CD4-positive, alpha-beta T cell treated with Interleukin-4 for 4 hours (primary cell): ENCODE measurements at regions not wholly inside any gene's neighbourhood (a gene's known extent, or its start where the extent isn't known, plus 50 kb on each side); places are given as distances from the start of the nearest gene placed in this dataset.

ENCODE experiments used
- DNase-seq: peaks from one replicate; pipeline ENCODE4 v3.0.0-alpha.2; 2020

DNA sequence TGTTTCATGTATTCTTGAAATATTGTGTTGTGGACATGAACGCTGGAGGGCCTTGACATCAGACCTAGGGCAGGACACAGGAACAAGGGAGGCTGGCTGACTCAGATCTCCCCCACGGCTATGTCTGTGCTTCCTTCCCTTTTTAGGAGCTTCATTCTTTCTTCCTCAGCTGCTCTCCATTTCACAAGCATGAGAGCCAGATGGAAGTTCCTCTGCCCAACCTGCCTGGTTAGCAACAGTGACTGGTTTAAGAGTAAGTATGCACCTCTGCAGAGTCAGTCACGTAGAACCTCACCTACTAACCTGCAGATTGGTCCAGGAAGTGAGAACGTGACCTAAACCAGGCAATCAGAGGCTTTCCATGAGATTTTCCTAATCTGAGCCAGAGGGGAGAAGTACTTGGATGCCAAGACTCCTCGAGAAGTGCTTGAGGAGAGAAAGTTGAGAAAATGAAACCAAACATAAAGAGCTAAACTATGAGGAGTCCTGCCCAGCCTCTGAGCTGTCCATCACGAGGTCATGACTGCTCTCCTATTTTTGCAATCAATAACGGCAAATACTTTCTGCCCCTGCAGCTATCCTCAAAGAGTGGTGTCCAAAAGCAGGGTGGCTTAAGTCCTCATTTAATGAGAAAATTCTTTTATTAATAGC lies 465.2 kb upstream of the CITED2 start:
- peak; percentile 5 for DNase-seq

DNA sequence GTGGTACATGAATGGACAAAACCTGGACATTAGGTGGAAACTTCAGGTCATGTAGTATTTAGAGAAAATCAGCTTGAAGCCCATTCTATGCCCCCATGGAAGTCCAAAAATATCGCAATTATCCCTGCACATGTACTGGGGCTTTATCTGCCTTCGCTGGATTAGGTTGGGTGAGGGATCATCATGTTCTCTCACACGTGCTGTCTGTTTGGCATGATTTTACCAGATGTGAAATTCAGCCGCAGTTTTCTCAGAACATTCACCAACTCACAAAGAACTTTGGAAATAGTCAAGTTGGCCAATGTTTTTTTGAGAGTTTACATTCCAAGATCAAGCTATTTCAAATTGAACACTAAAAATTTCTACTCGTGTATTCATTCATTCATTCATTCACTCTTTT lies 459.8 kb upstream of the CITED2 start:
- DNase-seq, result no peak

DNA sequence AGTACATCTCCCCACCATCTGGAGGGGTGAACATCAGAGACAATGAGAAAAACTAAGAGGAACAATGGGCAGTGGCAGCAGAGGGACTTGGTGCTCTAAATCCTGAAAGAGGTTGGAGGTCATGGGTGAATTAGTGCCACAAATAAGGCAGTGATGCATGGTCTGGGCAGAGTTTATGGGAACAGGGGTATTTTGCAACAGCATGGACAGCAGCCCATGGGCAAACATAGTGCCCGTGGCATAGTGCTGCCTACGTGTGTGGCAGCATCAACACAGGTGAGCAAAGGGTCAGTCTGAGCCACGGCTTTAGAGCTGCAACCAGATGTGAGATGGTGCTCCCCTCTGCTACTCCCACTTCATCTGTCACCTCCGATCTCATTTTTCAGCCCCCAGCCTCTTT lies 459.1 kb upstream of the CITED2 start:
- DNase-seq, result no peak

DNA sequence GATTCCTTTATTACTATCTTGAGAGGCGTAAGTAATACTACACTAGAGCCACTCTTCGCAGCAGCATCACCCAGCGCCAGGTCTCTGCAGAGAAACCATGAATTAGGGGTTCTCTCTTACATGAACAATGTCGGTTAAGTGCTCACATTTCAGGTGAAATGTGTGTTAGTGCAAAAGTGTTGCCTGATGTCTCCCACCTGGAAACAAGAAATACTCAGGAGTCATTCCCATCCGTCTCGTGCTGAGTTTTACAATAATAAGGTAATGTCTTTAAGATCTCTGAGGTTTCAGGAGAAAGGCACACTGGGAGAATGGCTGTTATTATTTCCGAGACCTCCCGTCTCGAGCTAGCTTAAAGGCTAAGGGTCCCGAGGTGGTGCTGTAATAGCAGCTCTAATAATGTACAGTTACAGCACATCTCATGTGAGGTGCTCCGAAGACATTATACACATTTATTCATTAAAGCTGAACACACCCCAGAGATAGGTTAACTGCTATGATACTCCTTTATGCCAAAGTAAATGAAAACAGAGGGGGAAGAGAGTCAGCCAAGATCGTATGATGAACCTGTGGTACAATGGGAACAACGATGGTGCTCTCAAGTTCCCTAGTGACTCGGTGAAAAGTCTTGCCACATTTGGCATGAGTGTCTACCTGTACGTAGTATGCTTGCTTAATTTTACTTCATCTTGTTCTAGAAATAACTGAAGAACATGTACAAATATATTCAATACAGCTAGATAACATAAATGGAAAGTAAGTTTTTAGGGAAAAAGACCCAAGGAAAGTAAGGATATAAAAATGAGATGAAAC lies 458.3 kb upstream of the CITED2 start:
- DNase-seq, result no peak

DNA sequence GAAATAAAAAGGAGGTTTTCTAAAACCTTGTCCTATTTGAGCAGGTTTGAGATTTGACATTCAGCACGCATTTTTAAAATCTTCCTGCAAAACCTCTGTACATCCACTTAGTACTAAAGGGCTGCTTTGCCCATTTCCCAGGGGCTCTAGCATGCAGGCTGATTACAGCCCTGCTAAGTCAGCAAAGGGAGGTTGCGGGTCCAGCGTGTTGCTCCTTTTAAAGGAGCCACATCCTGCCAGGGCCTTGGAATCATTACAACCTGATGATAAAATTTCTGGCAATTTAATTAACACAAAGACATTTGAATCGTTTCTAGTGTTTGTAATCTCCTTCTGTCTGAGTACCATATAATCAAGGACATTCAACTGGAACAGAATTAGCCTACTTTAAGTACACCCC lies 455.1 kb upstream of the CITED2 start:
- DNase-seq, result no peak

DNA sequence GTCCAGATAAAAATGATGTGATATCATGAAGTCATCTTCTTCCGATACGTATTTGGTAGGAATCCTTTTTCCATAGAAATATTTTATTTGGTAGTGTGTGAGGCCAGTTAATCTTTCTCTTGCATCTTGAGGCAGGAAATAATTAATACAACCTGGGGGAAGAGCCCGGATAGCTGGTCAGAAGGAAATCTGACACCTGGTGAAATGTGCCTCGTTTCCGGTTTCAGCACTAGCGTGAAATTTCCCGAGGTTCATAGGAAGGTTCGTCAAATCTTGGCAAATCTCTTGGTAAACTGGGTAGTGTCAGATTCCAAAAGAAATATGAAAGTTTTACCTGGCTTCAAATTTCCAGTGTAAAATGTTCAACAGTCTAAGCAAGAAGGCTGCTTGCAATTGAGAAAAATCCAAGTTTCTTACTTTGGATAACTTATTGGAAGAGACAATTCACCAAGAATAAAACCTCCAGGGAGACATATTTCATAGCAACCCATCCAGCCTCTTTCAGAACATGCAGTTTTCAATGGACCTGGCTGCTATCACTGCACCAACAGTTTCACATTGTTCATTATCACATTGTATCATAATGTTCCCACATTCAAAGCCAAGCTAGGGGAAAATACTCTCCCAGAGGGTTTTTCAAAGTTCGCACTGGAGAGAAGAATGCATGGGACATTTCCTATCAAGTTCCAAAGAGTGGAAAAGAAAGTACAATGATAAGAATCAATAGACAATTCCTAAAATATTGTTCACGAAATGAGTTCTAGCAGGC lies 454.5 kb upstream of the CITED2 start:
- DNase-seq, result no peak

DNA sequence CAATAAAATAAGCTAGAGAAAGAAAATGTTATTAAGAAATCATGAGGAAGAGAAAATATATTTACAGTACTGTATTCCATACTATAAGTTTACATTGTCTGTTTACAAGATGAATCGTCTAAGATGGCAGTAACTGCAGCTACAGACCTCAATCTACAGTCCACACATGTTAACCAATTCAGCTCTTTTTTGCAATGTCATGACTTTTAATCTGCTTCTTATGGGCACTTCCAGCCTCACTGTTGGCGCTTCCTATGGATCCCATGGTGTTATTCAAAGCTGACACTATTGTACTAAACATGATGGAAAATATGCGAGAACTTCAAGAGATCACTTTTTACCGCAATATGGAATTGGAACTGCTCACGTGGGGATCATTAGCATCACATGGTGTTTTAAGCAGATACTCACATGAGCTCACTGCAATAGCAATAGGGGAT lies 451.5 kb upstream of the CITED2 start:
- DNase-seq, result no peak

DNA sequence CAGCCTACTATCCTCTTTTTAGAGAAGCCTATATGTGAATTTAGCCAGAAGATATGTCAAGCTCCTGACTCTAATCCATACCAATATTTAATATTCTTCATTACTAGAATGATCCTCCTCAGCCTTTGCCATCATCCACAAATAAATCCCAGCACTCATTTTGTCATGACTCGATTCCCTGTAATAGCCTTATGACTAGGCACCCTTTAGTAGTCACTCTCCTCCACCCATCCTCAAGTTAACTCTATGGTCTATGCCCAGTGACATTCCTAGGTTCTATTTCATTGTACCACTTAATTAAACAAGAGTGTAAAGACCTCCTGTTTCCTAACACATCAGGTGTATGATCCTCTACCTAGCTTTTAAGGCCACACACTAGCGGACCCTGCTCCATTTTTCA lies 450.4 kb upstream of the CITED2 start:
- no peak for DNase-seq

DNA sequence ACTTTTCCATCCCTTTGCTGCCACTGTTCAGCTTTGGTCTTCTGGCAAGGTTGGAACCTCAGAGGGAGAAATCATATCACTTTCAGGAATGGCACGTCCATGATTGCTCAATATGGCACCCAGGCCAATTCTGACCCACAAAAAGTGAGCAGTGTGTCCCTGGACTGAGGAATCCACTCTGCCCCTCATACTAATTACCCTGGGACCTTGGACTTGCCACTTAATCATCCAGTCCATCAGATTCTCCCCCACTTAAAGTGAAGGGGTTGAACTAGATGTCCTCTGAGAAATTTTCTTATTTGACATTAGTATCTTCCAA lies 449.3 kb upstream of the CITED2 start:
- DNase-seq, result no peak

DNA sequence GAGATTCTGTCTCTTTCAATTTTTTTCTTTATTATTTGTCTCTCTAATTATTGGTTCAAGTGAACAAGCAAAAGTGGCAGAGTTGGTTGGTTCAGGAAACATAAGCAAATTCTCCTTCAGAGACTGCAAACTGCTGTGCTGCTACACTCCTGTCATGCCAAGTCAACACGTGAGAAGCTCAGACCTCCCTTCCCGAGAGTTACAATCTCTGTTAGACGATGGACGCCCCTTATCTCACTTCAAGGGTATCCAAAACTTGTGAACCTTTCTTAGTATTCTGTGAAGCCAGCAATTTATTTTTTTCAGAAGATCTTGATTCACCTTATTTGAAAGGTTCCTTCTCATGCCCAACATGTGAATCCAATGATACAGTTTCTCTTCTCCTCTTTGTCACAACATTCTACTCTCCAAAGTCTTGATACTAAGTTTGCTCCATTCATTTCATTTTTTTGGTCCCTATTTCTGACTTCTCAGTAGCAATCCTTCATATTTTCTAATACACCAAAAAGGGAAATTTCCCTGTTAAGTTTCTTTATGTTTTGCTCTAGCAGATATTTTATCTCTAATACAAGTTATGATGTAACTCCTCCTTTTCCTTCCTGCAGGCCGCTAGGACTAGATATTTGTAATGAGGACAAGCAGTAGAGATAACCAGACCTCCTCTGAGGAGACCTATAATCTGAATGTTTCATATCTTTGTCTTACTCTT lies 448.8 kb upstream of the CITED2 start:
- DNase-seq, result no peak

DNA sequence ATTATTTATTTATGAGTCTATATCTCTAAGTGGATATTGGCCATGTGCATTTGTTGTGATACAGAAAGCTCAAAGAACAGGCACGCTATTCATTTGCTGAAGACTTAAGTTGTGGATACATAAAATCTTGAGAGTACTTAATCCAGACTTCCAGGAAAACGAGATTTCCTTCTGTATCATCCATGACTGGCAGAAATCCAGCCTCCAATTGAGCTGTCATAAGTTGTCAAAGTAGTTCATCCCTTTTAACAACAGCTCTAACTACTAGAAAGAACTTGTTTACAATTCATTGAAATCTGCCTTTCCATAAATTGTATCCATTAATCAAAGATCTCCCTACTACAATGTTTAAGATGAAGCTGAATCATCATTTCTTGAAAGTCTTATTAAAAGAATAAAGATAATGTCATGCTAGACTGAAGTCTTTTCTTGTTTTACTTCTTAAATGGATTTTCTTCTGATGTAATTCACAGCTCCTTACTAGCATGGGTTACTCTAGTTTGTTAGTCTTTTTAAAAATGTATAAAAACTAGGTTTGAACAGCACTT lies 447.3 kb upstream of the CITED2 start:
- DNase-seq, result no peak

DNA sequence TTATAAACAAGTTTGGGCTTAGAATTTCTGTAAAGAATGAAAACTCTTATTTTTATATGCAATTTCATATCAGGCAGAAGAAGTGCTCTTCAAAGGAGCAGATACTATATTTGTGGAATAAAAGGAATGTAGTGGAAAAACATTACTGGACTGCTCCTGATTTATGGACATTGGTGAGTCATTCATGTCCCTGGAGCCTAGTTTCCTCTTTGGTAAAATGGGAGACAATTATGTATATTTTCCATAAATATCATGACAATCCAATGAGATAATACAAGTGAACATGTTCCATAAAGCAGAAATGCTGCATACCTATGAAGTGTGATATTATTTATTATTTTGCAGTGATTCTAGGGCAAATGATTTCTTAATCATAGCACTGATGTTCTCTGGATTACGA lies 445.8 kb upstream of the CITED2 start:
- no peak for DNase-seq

DNA sequence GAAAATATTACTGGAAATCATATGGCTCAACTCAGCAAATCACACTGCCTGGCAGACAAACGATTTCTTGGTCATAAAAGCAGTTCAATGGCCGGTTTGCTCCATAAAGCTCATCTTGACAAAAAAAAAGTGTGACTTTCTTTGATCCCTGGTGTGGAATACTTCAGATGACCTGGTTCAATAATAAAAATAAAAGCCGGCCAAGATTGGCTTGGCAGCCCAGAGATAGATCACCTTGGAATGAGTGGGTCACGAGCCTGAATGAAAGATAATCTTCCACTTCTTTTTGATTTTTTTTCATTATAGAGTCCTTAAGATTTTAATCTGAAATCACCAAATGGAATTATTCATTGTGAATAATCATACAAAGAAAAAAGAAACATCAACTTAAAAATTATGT lies 445.3 kb upstream of the CITED2 start:
- no peak for DNase-seq

DNA sequence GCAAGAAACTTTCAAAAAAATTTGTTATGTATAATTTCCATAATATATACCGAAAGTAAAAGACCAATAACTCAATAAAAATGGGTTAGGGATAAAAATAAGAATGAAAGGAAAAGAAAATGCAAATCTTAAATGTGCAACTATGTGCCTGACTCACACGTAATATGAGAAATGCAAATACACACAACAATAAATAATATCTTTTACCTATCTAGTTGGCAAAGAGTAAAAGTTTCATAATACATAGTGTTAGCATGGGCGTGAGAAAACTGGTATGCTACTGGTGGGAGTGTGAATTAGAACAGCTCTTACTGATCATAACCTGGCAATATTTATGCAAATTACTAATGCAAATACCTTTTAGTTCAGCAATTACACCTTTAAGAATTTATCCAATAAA lies 438.5 kb upstream of the CITED2 start:
- no peak for DNase-seq

DNA sequence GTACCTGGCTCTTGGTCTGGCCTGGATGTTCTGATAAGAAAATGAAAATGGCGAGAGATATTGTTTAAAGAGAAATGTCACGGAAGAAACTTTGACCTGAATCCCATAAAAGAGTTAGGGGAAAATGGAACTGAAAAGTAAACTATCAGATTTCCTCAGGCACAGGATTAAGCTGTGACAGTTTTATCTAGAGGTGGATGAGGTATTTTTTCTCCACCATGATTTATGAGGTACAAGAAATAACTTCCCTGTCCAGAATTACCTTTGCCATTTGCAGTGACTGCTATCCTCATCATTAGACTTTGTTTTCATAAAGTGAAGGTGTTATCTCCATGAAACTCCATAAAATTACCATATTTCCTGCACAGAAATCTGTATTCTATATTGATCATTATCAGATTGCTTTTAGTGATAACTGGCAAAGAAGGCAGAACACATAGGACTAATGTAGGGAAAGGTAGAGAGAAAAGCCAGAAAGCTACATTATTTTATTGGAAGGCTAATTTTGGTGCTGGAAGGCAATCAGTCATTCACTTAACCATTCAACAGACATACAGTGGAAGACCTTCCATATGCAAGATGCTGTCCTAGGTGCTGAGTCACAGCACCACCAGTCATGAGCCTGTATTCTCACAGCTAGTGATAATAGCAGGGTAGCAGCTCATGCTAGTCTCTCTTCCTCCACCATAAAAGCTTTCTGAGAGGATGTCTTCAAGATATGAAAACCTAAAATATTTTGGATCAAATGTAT lies 427.3 kb upstream of the CITED2 start:
- DNase-seq, result no peak

DNA sequence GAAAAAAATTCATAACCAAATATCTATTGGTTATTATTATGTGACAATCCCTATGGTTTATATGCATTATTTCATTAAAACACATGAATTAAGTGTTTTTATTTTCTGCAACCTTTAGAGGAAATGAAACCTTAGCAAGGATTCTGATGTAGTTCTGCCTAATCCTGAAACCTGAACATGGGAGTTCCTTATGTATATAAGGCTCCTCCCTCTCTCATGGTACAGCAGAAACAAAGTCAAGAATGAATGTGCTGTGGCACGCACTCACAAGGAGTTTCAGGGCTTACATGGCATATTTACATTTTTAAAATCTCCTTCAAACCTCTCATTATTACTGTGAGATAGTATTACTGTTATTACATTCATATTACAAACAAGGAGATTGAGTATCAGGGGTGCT lies 426.4 kb upstream of the CITED2 start:
- DNase-seq, result no peak

DNA sequence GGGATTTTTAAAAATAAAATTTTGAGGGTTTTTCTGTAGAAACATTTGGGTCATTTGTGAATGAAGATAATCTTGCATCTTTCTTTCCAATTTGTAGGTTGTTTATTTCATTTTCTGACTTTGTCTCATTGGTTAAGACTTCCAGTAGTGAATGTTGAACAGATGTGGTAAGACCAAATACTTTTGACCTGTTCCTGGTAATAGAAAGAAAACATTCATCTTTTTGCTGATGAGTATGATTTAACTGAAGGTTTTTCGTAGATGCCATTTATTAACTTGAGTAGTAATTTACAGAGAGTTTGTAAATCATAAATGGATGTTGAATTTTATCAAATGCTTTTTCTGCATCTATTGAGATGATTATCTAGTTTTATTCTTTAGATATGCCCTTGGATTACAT lies 416.1 kb upstream of the CITED2 start:
- no peak for DNase-seq

DNA sequence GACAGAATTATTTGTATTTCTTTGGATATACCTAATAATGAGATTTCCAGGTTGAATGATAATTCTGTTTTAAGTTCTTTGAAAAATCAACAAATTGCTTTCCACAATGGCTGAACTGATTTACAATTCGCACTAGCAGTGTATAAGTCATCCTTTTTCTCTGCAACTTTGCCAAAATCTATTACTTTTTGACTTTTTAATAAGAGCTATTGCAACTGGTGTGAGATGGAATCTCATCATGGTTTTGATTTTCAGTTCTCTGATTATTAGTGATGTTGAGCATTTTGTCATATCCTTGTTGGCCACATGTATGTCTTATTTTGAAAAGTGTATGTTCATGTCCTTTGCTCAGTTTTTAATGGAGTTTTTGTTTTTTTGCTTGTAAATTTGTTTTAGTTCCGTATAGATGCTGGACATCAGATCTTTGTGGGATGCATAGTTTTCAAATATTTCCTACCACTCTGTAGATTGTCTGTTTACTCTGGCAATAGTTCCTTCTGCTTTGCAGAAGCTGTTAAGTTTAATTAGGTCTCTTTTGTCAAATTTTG lies 409.8 kb upstream of the CITED2 start:
- no peak for DNase-seq

DNA sequence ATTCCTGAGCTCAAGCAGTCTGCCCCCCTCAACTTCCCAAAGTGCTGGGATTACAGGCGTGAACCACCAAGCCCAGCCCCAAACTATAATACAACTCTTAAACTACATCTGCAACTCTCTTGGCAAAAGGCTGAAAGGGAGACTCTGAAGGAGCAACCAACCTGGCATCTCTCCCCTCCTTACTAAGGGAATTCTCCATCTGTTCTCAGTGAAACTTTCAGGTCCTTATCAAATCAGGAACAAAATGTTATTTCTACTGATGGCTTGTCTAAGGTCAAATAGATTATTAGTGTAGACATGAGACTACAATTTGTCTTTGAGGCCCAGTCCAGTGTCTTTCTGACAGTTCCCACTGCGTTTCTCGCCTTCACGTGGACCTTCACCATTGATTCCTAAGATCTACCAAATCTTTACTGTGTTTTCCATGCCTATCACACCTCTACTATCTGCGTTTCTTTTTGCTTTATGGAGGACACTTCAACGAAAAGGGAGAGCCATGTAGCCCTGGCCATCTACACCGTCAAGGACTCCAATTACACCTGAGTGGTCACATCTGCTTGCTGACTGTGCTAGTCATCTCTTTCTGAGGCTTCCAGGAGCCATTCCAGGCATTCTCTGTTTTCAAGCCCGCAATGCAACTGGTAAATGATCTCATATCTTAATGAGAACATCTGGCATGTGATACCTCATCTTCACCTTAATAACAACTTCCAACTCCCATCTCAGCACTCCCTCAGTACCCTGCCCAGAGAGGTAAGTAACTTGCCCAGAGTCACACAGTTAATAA lies 405.7 kb upstream of the CITED2 start:
- no peak for DNase-seq

DNA sequence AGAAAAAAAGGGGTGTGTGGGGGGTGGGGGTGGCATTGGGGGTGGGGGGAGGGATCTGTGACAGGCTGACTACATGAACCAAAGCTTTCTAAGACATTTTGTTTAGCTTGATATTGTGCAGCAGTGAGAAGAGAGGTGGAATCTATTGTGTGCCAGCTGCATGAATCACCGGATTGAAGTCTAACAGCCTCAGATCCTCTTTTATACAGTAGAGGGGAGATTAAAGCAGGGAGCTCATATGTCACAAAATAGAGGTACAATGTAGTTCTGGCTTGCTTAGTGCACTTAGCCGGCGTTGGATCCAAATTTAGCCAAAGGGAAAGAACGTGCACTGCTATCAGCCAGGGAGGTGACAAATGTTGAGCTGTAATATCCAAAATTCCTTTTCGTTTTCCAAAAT lies 404.2 kb upstream of the CITED2 start:
- no peak for DNase-seq

DNA sequence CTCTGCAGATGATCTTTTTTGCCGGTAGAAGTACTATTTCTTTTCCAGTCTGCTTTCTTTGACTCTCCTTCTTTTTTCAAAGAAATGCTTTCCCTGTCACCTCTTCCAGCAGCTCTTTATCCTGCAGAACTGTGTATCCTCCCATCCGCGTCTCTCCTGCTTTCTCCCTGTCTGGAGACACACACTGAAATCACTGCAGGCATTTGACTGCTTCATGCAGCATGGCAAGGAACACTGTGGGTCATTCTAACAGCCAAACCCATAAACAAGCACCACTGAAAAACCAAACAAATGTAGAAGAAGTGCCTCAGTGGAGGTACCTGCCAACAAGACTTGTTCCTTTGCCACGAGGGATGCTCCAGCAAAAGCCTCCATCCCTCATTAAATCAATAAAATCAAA lies 403.7 kb upstream of the CITED2 start:
- no peak for DNase-seq
